Germinal center (tissue), 1 donor: ENCODE measurements at regions not wholly inside any gene's neighbourhood (a gene's known extent, or its start where the extent isn't known, plus 50 kb on each side); places are given as distances from the start of the nearest gene placed in this dataset.
"Not testable (repeated sequence)": the region's sequence is repeated elsewhere in the genome, so short reads cannot be mapped to it uniquely, and the experiment has no call there.

Experiments used
- DNase-seq: peaks from one replicate; pipeline ENCODE4 v3.0.0; 2012; ENCODE audit warnings: mixed read lengths, low spot score

DNA sequence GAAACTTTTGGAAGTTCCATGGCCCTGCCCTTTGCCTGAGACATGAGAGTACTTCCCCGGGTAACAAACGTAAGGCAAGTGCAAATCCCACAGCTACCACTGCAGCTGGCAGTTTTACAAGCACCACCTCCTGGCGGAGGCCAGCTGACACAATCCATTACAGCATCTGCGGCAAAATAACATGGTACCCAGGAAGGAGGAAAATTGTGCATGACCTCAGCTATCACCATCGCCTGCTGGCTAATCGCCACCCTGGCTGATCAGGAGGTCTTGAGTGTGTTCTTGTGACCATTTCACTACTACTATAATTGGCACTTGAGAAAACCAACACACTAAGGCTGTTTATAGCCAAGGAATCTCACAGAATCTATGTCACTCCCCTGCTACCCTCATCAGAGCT lies 71.7 kb upstream of the SERPINE2 start:
- no peak for DNase-seq

DNA sequence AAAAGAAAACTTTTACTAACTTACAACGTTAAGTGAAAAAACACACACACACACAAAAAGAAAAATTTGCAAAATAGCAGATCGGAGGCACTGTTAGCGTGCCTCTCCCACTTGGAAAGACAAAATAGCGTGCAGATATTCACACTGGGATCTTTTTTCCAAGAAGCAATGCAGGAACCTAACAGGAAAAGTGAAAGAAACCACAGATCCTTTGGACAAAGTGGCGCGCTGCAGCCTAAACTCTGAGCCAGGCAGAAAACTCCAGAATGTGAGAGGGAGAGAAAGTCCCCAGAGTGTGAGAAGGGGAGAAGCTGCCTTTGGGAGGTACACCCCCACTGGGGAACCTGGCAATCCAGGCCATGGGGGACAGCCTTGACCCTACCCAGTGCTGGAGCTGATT lies 70.7 kb upstream of the SERPINE2 start:
- no peak for DNase-seq

DNA sequence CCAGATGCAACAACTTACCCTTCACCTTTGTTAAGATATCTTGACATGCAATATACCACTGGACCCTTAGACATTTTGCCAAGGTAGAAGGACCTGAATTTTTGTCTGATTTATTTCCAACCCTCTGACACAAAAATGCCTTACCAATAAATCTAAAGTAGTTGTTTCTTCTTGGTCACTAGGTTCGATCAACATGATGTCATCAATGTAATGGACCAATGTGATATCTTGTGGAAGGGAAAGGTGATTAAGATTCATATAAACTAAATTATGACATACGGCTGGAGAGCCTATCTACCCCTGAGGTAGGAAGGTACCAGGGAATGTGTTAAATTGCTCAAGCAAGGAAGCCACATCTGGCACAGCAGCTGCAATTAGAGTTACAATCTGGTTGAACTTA lies 67.7 kb upstream of the SERPINE2 start:
- no peak for DNase-seq

DNA sequence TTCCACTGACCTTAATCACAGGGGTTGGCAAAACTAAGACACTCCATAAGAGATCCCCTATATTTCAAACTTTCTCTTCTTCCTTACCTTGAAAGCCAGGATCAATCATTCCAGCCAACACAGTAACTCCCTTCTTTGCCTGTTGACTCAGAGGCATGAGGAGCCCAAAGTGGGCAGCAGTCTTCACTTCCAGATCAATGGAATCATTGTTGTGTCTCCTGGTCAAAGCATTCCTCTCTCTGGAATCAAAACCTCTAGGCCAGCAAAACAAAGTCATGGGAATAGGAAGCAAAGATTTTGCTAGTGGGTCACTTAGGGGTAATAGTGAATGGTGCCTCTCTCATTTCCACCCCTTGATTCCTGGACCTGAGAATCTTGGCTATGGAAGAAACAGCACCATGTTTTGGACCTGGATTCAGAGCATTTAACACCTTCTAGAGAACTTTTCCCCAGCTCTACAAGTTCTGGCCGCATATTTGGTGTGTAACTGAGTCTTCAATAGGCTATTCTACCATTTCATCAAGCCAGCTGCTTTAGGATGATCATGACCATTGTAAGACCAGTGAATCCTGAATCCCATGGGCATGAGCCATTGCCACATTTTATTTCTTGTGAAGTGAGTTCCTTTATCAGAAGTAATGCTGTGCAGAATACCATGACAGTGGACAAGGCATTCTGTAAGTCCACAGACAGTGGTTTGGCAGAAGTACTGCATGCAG lies 65.7 kb upstream of the SERPINE2 start:
- no peak for DNase-seq

DNA sequence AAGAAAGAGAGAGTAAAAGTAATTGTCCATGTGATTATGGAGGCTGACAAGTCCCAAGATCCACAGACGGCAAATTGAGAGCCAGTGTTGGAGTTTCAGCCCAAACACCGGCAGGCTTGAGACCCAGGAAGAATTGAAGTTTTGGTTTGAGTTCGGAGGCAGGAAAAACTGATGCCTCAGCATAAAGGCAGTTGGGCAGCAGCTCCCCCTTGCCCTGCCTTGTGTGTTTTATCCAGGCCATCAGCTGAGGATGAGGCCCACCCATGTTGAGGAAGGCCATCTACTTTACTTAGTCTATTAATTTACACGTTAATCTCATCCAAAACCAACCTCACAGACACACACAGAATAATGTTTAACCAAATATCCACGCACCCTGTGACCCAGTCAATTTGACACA lies 64.6 kb upstream of the SERPINE2 start:
- DNase-seq = no peak

DNA sequence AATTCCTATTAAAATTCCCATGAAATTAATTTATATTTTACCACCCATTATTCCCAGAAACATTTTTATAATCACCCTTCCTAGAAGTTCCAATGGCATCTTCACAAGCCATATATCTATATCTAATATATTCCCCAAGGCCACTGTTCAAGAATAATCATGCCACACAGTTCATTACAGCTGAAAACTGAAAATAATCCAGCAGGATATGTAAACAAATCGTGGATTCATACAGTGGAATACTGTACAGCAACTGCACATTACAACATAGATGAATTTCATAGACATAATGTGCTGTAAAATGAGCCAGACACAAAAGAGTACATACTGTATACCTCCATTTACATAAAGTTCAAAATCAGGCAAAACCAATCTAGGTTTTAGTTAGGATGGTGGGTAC lies 63.9 kb upstream of the SERPINE2 start:
- DNase-seq = no peak

DNA sequence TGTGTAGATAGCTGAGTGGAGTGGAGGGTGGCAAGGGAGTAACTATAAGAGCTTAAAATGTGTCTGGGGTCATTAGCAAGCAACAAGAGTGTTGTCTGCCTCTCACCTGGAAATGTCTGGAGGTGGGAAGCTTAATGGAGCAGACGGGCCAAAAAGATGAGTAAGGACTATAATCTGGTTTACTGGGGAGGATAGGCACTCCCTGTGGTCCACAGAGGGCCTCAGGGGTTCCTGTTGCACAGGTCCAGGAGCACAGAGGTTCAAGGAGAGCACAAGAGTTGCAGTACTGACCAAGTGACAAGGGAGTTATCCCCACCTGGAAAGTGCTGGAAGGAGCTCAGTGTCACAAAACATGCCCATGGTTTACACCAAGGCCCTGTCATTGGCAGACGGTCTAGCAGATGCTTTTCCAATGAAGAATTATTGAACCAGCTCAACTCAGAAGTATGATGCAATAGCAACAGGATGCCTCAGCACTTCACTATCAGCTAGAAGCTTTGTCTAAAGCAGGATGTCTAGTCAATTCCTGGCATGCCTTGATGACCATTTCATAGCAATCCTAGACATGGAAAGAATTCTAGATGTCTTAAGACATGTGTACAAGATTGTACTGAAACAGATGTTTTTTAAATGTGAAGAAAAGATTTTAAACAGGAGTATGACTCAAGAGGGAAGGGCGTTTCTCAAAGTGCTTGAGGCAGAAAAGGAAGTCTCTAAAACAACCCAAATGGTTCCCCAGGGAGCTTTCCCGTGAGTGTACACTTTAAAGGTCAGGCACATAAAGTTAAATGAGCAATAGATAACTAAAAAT lies 62.9 kb upstream of the SERPINE2 start:
- no peak for DNase-seq

DNA sequence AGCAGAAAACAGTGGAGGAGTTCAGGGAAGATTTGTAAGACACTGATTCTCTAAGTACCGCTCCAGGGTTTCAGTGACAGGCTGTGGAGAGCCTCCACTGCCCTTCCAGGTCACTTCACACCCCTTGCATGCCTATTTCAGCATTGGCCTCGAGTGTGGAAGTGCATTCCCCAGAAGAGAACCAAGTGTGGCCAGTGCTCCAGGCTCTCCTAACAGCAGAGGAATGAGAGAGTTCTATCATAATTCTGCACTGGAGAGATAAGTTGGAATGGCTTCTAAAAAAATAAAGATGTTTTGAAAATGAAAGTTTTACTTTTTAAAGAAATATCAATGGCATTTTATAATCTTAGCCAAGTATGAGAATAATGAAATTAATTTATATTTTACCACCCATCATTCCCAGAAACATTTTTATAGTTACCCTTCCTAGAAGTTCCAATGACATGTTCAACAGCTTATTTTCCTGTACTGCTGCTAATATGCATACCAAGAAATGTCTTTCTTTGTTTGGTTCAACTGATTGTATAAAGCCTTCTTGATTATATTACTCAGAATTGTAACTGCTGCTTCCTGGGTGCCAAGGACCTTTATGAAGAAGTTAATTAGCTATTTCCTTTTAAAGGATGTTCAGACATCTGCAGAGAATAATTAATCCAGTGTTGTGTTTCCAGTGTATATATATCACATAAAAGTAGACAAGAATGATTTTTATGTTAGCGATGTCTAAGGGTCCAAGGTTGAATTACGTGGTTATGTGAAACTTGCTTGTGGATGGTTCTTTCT lies 61.0 kb upstream of the SERPINE2 start:
- no peak for DNase-seq

DNA sequence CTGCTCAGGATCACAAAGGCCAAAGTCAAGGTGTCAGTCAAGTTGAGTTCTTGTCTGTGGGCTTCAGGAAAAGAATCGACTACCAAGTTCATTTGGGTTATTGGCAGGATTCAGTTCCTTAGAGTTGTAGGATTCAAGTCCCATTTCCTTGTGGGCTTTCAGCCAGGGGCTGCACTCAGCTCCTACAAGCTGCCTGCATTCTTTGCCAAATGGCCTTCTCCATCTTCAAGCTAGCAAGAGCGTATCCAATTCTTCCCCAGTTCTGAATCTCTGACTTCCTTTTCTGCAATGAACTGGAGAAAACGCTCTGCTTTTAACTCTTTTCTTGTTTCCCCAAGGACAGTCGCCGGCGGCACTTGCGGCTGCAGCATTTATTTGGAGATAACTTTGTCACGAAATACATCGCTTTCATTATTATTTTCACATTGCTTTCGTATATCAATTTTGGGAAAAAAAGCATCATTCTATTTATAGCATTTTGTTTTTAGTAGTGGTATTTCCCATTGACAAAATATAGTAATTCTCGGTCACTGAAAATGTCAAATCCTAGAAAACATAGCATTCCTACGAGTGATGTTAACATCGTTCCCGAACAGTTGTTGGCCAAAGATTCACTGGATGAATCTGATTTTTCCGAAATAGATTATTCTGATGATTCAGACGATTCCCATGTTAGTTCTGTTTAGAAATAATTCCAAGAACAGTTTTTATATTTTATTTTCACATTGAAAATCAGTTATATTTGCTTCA lies 59.6 kb upstream of the SERPINE2 start:
- DNase-seq = no peak

DNA sequence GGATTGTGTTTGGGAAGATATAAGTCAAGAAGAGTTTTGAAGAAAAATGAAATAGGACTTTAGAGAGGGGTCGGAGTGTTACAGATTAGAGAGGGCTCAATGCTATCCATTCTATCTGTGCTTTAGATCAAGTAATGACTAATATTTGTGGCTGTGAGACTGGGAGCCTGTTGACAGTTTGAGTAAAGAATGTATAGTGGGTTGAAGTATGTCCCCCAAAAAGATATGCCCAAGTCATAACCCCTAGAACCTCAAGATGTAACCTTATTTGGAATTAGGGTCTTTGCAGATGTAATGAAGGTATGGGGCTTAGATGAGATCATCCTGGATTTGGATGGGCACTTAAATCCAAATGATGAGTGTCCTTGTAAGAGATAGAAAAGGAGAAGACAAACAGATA lies 55.3 kb upstream of the SERPINE2 start:
- no peak for DNase-seq

DNA sequence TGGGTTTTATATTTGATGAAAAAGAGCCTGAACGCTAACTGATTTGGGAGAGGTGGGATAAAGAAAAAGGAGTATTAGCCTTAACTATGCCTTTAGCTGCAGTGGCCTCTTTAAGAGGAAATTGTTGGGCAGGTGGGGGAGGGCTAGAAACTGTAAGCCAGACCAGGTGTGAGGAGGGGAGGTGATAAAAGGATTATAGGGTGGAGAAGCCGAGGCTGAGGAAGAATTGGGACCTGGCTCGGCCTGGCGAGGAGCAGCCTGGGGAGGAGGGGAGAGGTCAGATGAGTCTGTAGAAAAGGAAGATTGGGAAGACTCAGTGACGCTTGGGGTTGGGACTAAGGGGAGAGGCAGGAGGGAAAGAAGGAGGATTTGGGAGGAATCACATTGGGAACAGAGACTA lies 52.6 kb upstream of the SERPINE2 start:
- DNase-seq = not testable (repeated sequence)

DNA sequence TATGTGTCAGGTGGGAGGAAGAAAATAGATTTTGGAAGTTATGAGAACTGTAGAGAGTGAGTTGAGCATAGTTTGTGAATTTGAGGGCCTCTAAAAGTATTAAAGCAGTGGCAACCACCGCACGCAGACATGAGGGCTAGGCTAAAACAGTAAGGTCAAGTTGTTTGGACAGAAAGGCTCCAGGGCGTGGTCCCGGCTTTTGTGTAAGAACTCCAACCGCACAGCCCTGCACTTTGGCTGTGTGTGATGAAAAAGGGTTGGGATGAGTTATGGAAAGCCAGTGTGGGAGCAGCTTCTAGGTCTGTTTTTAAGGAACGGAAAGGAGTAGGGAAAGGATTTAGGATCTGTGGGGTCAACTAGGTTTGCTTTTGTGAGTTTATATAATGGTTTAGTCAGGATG lies 50.5 kb upstream of the SERPINE2 start:
- DNase-seq = not testable (repeated sequence)
